Liver (tissue), 3 donors: ENCODE measurements at regions not wholly inside any gene's neighbourhood (a gene's known extent, or its start where the extent isn't known, plus 50 kb on each side); places are given as distances from the start of the nearest gene placed in this dataset.

ENCODE experiments used
- CTCF ChIP-seq: fragments of 150-350 bp; IDR thresholded peaks from 2 replicates; pipeline ENCODE4 v1.5.1; 2017; ENCODE audit warnings: improper control_type of control experiment, low read depth, low read length; ENCODE audit not compliant: missing input control
- EGR1 ChIP-seq, 2 donors: IDR thresholded peaks; 2 replicates each; pipeline ENCODE4 v1.6.1; 2016 to 2018; ENCODE audit warnings: antibody characterized with exemption in 2 of 2, low read depth in 2 of 2
- donor health status: healthy.
- donor health status: healthy.

- TF ChIP-seq CTCF (no peak), EGR1 (IDR thresholded peaks at IDR 0.05; ENCODE audit: low read depth in 2 of 2) (no peak)
Measured at GRCh38 chr10:23918839-23919238, 290.1 kb upstream of the KIAA1217 start.
